Mesendoderm (in vitro differentiated cells): ENCODE measurements at regions not wholly inside any gene's neighbourhood (a gene's known extent, or its start where the extent isn't known, plus 50 kb on each side); places are given as distances from the start of the nearest gene placed in this dataset.
A peak's percentile ranks its signal among the peaks of the same experiment; 100 is the strongest.

Source experiments
- DNase-seq: peaks from one replicate; pipeline ENCODE4 v3.0.0; 2013
- H2AK5ac ChIP-seq: 2 replicates; pipeline ENCODE4 v1.6.1; 2013; ENCODE audit warnings: low read length, inconsistent platforms
- H2BK120ac ChIP-seq: 2 replicates; pipeline ENCODE4 v1.6.1; 2013; ENCODE audit warnings: low read depth, mild to moderate bottlenecking, low read length, moderate library complexity, mixed read lengths
- H2BK15ac ChIP-seq: replicated peaks from 2 replicates; pipeline ENCODE4 v1.6.1; 2013; ENCODE audit warnings: low read depth, mild to moderate bottlenecking, moderate library complexity
- H2BK5ac ChIP-seq: 2 replicates; pipeline ENCODE4 v1.6.1; 2013; ENCODE audit warnings: low read length, inconsistent platforms
- H3K18ac ChIP-seq: 2 replicates; pipeline ENCODE4 v1.6.1; 2013; ENCODE audit warnings: mild to moderate bottlenecking, low read length, mixed read lengths
- H3K23ac ChIP-seq: one replicate; pipeline ENCODE4 v1.6.1; 2013; ENCODE audit warnings: low read length
- H3K27ac ChIP-seq: 2 replicates; pipeline ENCODE4 v1.5.1; 2013; ENCODE audit warnings: low read depth, mild to moderate bottlenecking, inconsistent platforms, low read length, moderate library complexity
- H3K27me3 ChIP-seq: 2 replicates; pipeline ENCODE4 v1.6.1; 2013; ENCODE audit warnings: low read length, control low read depth, mild to moderate bottlenecking, inconsistent platforms; ENCODE audit not compliant: insufficient read depth, poor library complexity
- H3K36me3 ChIP-seq: 2 replicates; pipeline ENCODE4 v1.6.1; 2013; ENCODE audit warnings: low read length, inconsistent platforms; ENCODE audit not compliant: control insufficient read depth, insufficient read depth
- H3K4ac ChIP-seq: one replicate; pipeline ENCODE4 v1.6.1; 2013; ENCODE audit warnings: low read depth, mild to moderate bottlenecking, low read length, moderate library complexity
- H3K4me1 ChIP-seq: 2 replicates; pipeline ENCODE4 v1.6.1; 2013; ENCODE audit warnings: low read depth, low read length, inconsistent platforms; ENCODE audit not compliant: control insufficient read depth
- H3K4me2 ChIP-seq: 2 replicates; pipeline ENCODE4 v1.6.1; 2013; ENCODE audit warnings: low read length
- H3K4me3 ChIP-seq: 2 replicates; pipeline ENCODE4 v1.5.1; 2013; ENCODE audit warnings: mild to moderate bottlenecking, low read length
- H3K56ac ChIP-seq: one replicate; pipeline ENCODE4 v1.6.1; 2013; ENCODE audit warnings: low read length
- H3K79me1 ChIP-seq: 2 replicates; pipeline ENCODE4 v1.6.1; 2013; ENCODE audit warnings: low read length, inconsistent platforms
- H3K79me2 ChIP-seq: 2 replicates; pipeline ENCODE4 v1.6.1; 2013; ENCODE audit warnings: mild to moderate bottlenecking, low read length; ENCODE audit not compliant: control insufficient read depth, insufficient read depth
- H3K9ac ChIP-seq: 2 replicates; pipeline ENCODE4 v1.6.1; 2013; ENCODE audit warnings: low read length, inconsistent platforms
- H4K5ac ChIP-seq: one replicate; pipeline ENCODE4 v1.6.1; 2013; ENCODE audit warnings: low read length
- H4K8ac ChIP-seq: one replicate; pipeline ENCODE4 v1.6.1; 2013; ENCODE audit warnings: low read depth, mild to moderate bottlenecking, control low read depth, low read length, moderate library complexity
- WGBS: extraction: QIAGEN DNeasy Blood & Tissue Kit; methylation state at CpG from one replicate; pipeline ENCODE4 v1.1.7; 2013; ENCODE audit warnings: low lambda C conversion rate, missing lambda C conversion rate; ENCODE audit not compliant: insufficient coverage; ENCODE audit errors: extremely low coverage; 5-methylcytosine and 5-hydroxymethylcytosine counted together

DNA sequence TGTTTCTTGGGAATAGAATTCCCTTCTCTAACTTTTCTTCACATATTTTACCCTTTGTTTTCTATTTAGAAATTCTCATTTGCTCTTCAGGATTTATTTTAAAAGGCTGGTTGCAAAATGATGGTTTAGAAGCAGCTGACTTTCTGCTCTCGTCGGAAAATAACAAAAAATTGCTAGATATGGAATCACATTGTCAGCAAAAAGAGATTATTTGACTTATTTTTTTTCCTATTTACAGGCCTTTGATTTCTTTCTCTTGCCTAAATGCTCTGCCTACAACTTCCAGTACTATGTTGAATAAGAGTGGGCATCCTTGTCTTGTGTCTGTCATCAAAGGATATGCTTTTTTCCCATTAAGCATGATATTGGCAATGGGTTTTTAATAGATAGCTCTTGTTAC, 1619.1 kb upstream of the ACO1 start:
- no peak overlapping the region for H2AK5ac ChIP-seq
- H3K23ac ChIP-seq: no peak overlapping the region
- H3K27ac ChIP-seq: no peak overlapping the region
- no peak overlapping the region for H2BK5ac ChIP-seq
- H3K18ac ChIP-seq: no peak overlapping the region
- H3K4me1 ChIP-seq: no peaks in the 10 kb centered on the region
- no peak overlapping the region for H4K8ac ChIP-seq
- no peak overlapping the region for H2BK15ac ChIP-seq
- H3K36me3 ChIP-seq: no peaks in the 10 kb centered on the region
- no peak overlapping the region for H3K56ac ChIP-seq
- no peak for DNase-seq
- H3K9ac ChIP-seq: no peak overlapping the region
- H3K4me3 ChIP-seq: no peak overlapping the region
- H2BK120ac ChIP-seq: no peak overlapping the region
- no CpG with 5 or more reads among the region's 2 CpGs for WGBS
- no peak overlapping the region for H3K4me2 ChIP-seq
- H3K27me3 ChIP-seq: no peaks in the 10 kb centered on the region
- H3K79me1 ChIP-seq: no peaks in the 10 kb centered on the region
- no peaks in the 10 kb centered on the region for H3K79me2 ChIP-seq
- no peak overlapping the region for H3K4ac ChIP-seq
- no peak overlapping the region for H4K5ac ChIP-seq

DNA sequence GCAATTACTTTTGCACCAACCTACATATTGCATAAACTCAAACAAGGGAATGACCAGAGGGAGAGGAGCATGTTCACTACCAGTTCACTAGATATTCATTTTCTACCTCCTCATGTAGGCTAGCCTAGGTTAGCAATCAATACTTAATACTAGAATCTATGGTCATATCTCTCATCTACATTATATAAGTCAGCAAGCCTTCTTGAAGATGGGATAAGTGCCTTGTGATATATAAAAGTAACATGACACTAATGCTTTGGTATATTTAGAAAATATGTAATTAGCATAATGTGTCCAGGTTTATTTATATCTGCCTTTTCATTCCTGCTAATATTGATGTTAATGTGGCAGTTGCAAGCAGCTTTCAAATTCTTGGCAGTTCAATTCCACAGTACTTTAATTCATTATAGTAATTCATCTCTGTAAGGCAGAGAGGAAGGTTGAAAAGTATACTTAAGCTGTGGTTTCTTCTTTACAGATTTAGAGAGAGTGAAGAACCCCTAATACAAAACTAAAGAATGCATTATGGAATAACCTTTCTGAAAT, 1613.2 kb upstream of the ACO1 start:
- H2BK120ac ChIP-seq: no peak overlapping the region
- H3K9ac ChIP-seq: no peak overlapping the region
- H3K4me1 ChIP-seq: no peaks in the 10 kb centered on the region
- no peak overlapping the region for H2BK15ac ChIP-seq
- no peaks in the 10 kb centered on the region for H3K79me1 ChIP-seq
- no peak overlapping the region for H3K4me3 ChIP-seq
- no peak overlapping the region for H2BK5ac ChIP-seq
- no peak overlapping the region for H4K8ac ChIP-seq
- no peaks in the 10 kb centered on the region for H3K36me3 ChIP-seq
- no peak overlapping the region for H3K4ac ChIP-seq
- no peak overlapping the region for H3K23ac ChIP-seq
- no peak for DNase-seq
- H3K56ac ChIP-seq: no peak overlapping the region
- no peak overlapping the region for H2AK5ac ChIP-seq
- no peaks in the 10 kb centered on the region for H3K79me2 ChIP-seq
- H3K18ac ChIP-seq: no peak overlapping the region
- no peak overlapping the region for H4K5ac ChIP-seq
- H3K27ac ChIP-seq: no peak overlapping the region
- no peak overlapping the region for H3K4me2 ChIP-seq
- no peaks in the 10 kb centered on the region for H3K27me3 ChIP-seq

DNA sequence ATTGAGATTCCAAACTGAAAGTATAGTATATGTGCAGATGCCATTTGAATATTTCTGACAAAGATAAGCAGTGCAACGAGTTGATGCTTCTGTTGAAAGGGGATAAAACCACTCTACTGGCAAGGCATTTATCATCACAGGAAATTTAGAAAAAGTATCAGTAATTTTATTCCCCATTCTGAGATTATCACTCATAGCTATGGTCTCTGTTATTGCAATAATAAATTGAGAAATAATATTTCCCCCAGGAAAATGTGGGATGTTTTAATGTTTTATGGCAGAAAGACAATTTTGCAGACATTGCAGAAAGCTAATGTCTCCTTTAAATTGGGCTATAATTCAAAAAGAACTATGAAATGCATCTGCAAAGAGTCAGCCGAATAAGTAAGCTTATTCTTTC, 1612.7 kb upstream of the ACO1 start:
- no peaks in the 10 kb centered on the region for H3K27me3 ChIP-seq
- no peak overlapping the region for H2BK15ac ChIP-seq
- H3K4me3 ChIP-seq: no peak overlapping the region
- H3K79me2 ChIP-seq: no peaks in the 10 kb centered on the region
- H3K4ac ChIP-seq: no peak overlapping the region
- WGBS: no CpG with 5 or more reads among the region's 2 CpGs
- no peak overlapping the region for H3K56ac ChIP-seq
- no peak overlapping the region for H2AK5ac ChIP-seq
- no peak overlapping the region for H2BK120ac ChIP-seq
- H3K79me1 ChIP-seq: no peaks in the 10 kb centered on the region
- H3K36me3 ChIP-seq: no peaks in the 10 kb centered on the region
- no peak overlapping the region for H3K18ac ChIP-seq
- H3K4me2 ChIP-seq: no peak overlapping the region
- no peak overlapping the region for H3K23ac ChIP-seq
- no peak for DNase-seq
- H4K5ac ChIP-seq: no peak overlapping the region
- H3K4me1 ChIP-seq: no peaks in the 10 kb centered on the region
- no peak overlapping the region for H2BK5ac ChIP-seq
- H3K27ac ChIP-seq: no peak overlapping the region
- no peak overlapping the region for H4K8ac ChIP-seq
- H3K9ac ChIP-seq: no peak overlapping the region

DNA sequence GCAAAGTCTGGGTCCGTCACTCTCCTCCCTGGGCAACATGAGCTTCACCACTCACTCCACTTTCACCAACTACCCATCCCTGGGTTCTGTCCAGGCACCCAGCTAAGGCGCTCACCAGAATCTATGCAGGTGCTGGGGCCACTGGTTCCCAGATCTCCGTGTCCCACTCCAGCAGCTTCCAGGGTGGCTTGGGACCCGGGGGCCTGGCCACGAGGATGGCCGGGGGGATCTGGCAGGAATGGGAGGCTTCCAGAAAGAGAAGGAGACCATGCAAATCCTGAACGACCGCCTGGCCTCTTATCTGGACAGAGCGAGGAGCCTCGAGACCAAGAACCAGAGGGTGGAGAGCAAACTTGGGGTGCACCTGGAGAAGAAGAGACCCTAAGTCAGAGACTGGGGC, 1611.0 kb upstream of the ACO1 start:
- no peak overlapping the region for H3K56ac ChIP-seq
- H3K36me3 ChIP-seq: no peaks in the 10 kb centered on the region
- H3K4me1 ChIP-seq: no peaks in the 10 kb centered on the region
- no peak overlapping the region for H3K9ac ChIP-seq
- H3K79me2 ChIP-seq: no peaks in the 10 kb centered on the region
- DNase-seq: no peak
- H3K79me1 ChIP-seq: no peaks in the 10 kb centered on the region
- H3K18ac ChIP-seq: no peak overlapping the region
- no peak overlapping the region for H4K5ac ChIP-seq
- H2AK5ac ChIP-seq: no peak overlapping the region
- no peak overlapping the region for H3K4me2 ChIP-seq
- no CpG with 5 or more reads among the region's 10 CpGs for WGBS
- H3K27ac ChIP-seq: no peak overlapping the region
- H2BK120ac ChIP-seq: no peak overlapping the region
- no peak overlapping the region for H3K4ac ChIP-seq
- H3K27me3 ChIP-seq: no peaks in the 10 kb centered on the region
- no peak overlapping the region for H3K4me3 ChIP-seq
- no peak overlapping the region for H2BK5ac ChIP-seq
- H3K23ac ChIP-seq: no peak overlapping the region
- no peak overlapping the region for H2BK15ac ChIP-seq
- no peak overlapping the region for H4K8ac ChIP-seq

DNA sequence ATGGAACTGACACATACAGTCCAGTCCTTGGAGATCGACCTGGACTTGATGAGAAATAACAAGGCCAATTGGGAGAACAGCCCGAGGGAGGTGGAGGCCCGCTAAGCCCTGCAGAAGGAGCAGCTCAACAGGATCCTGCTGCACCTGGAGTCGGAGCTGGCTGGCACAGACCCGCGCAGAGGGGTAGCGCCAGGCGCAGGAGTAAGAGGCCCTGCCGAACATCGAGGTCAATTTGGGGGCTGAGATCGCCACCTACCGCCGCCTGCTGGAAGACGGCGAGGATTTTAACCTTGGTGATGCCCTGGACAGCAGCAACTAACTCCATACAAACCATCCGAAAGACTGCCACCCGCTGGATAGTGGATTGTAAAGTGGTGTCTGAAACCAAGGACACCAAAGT, 1610.1 kb upstream of the ACO1 start:
- no peak overlapping the region for H3K4me2 ChIP-seq
- H2AK5ac ChIP-seq: no peak overlapping the region
- no peak overlapping the region for H3K56ac ChIP-seq
- H3K23ac ChIP-seq: no peak overlapping the region
- H3K4me3 ChIP-seq: no peak overlapping the region
- no peaks in the 10 kb centered on the region for H3K4me1 ChIP-seq
- no peaks in the 10 kb centered on the region for H3K79me2 ChIP-seq
- DNase-seq: peak; percentile 91
- H3K9ac ChIP-seq: no peak overlapping the region
- H3K36me3 ChIP-seq: no peaks in the 10 kb centered on the region
- H3K27me3 ChIP-seq: no peaks in the 10 kb centered on the region
- no peak overlapping the region for H4K5ac ChIP-seq
- no peak overlapping the region for H3K27ac ChIP-seq
- no peak overlapping the region for H3K18ac ChIP-seq
- no CpG with 5 or more reads among the region's 17 CpGs for WGBS
- H3K4ac ChIP-seq: no peak overlapping the region
- H4K8ac ChIP-seq: no peak overlapping the region
- no peaks in the 10 kb centered on the region for H3K79me1 ChIP-seq
- no peak overlapping the region for H2BK5ac ChIP-seq
- H2BK15ac ChIP-seq: no peak overlapping the region
- H2BK120ac ChIP-seq: no peak overlapping the region

DNA sequence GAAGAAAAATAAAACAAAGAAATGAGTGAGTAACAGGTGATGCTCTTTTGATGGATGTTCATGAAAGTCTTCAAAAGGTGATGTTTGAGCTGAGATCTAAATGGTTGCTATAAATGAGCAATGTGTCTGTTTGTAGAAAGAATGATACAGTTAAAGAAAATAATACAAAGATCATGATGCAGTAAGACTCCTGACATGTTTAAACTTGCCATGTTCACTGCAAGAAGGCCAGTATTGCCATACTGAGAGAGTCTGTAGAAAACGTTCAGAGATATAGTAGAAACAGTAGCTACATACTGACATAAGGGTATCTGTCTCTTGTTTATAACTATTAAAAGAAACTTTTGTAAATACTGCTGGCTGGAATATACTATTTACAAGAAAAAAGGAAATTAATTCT, 1609.2 kb upstream of the ACO1 start:
- Histone ChIP-seq H2BK5ac (no peak overlapping the region), H3K79me1 (no peaks in the 10 kb centered on the region), H3K4ac (no peak overlapping the region), H3K27me3 (no peaks in the 10 kb centered on the region), H2BK120ac (no peak overlapping the region), H2BK15ac (no peak overlapping the region), H3K4me2 (no peak overlapping the region), H3K9ac (no peak overlapping the region), H3K27ac (no peak overlapping the region), H2AK5ac (no peak overlapping the region), H3K79me2 (no peaks in the 10 kb centered on the region), H4K8ac (no peak overlapping the region), H3K18ac (no peak overlapping the region), H3K4me3 (no peak overlapping the region), H3K56ac (no peak overlapping the region), H3K23ac (no peak overlapping the region), H3K36me3 (no peaks in the 10 kb centered on the region), H3K4me1 (no peaks in the 10 kb centered on the region), H4K5ac (no peak overlapping the region)
- DNase-seq: no peak
- WGBS: no CpG with 5 or more reads among the region's 1 CpG
